ENCODE measurements at regions not wholly inside any gene's neighbourhood (a gene's known extent, or its start where the extent isn't known, plus 50 kb on each side); places are given as distances from the start of the nearest gene placed in this dataset.

- FAIRE-seq (no peak), DNase-seq (ENCODE audit: insufficient read length, low spot score) (no peak)
- TF ChIP-seq POU2F2 (IDR thresholded peaks at IDR 0.05; ENCODE audit: low read depth, low read length) = no peak
- TF ChIP-seq TAF1 (IDR thresholded peaks at IDR 0.05; ENCODE audit: low read depth, low read length) = no peak
- peak; percentile 65 for TF ChIP-seq SPI1 (IDR thresholded peaks at IDR 0.05; ENCODE audit: low read depth, low read length)
- TF ChIP-seq POLR2AphosphoS5 (IDR thresholded peaks at IDR 0.05; ENCODE audit: low read depth, low read length) = no peak
- TF ChIP-seq POLR2A (IDR thresholded peaks at IDR 0.05; ENCODE audit: low read depth, low read length) = no peak
- no peak for TF ChIP-seq PAX5 (IDR thresholded peaks at IDR 0.05; ENCODE audit: insufficient read depth, low read length, severe bottlenecking)
These were observed 71.3 kb upstream of the PSMA6 start for GRCh38 chr14:35220920-35221319.

GRCh38 chr14:35221462-35221861 is 70.7 kb upstream of the PSMA6 start:
- FAIRE-seq (no peak), DNase-seq (ENCODE audit: insufficient read length, low spot score) (no peak)
- TF ChIP-seq PAX5 (IDR thresholded peaks at IDR 0.05; ENCODE audit: insufficient read depth, low read length, severe bottlenecking) (no peak), SPI1 (IDR thresholded peaks at IDR 0.05; ENCODE audit: low read depth, low read length) (no peak), POLR2AphosphoS5 (IDR thresholded peaks at IDR 0.05; ENCODE audit: low read depth, low read length) (no peak), POLR2A (IDR thresholded peaks at IDR 0.05; ENCODE audit: low read depth, low read length) (no peak), TAF1 (IDR thresholded peaks at IDR 0.05; ENCODE audit: low read depth, low read length) (no peak), POU2F2 (IDR thresholded peaks at IDR 0.05; ENCODE audit: low read depth, low read length) (no peak)

- DNase-seq (ENCODE audit: insufficient read length, low spot score) = no peak
- TF ChIP-seq POU2F2 (IDR thresholded peaks at IDR 0.05; ENCODE audit: low read depth, low read length) (no peak), POLR2AphosphoS5 (IDR thresholded peaks at IDR 0.05; ENCODE audit: low read depth, low read length) (no peak), POLR2A (IDR thresholded peaks at IDR 0.05; ENCODE audit: low read depth, low read length) (no peak), TAF1 (IDR thresholded peaks at IDR 0.05; ENCODE audit: low read depth, low read length) (no peak), SPI1 (IDR thresholded peaks at IDR 0.05; ENCODE audit: low read depth, low read length) (no peak), PAX5 (IDR thresholded peaks at IDR 0.05; ENCODE audit: insufficient read depth, low read length, severe bottlenecking) (no peak)
- FAIRE-seq = no peak
These were observed 69.9 kb upstream of the PSMA6 start for GRCh38 chr14:35222324-35222723.

GRCh38 chr14:35222872-35223466 is 69.2 kb upstream of the PSMA6 start:
- FAIRE-seq = no peak
- no peak for DNase-seq (ENCODE audit: insufficient read length, low spot score)
- TF ChIP-seq TAF1 (IDR thresholded peaks at IDR 0.05; ENCODE audit: low read depth, low read length) (no peak), SPI1 (IDR thresholded peaks at IDR 0.05; ENCODE audit: low read depth, low read length) (no peak), POU2F2 (IDR thresholded peaks at IDR 0.05; ENCODE audit: low read depth, low read length) (no peak), POLR2A (IDR thresholded peaks at IDR 0.05; ENCODE audit: low read depth, low read length) (no peak), PAX5 (IDR thresholded peaks at IDR 0.05; ENCODE audit: insufficient read depth, low read length, severe bottlenecking) (no peak), POLR2AphosphoS5 (IDR thresholded peaks at IDR 0.05; ENCODE audit: low read depth, low read length) (no peak)

GRCh38 chr14:35223927-35224326 is 68.3 kb upstream of the PSMA6 start:
- FAIRE-seq (no peak), DNase-seq (ENCODE audit: insufficient read length, low spot score) (no peak)
- no peak for TF ChIP-seq PAX5 (IDR thresholded peaks at IDR 0.05; ENCODE audit: insufficient read depth, low read length, severe bottlenecking)
- TF ChIP-seq POLR2AphosphoS5 (IDR thresholded peaks at IDR 0.05; ENCODE audit: low read depth, low read length) = no peak
- no peak for TF ChIP-seq POU2F2 (IDR thresholded peaks at IDR 0.05; ENCODE audit: low read depth, low read length)
- TF ChIP-seq TAF1 (IDR thresholded peaks at IDR 0.05; ENCODE audit: low read depth, low read length) = no peak
- no peak for TF ChIP-seq SPI1 (IDR thresholded peaks at IDR 0.05; ENCODE audit: low read depth, low read length)
- TF ChIP-seq POLR2A (IDR thresholded peaks at IDR 0.05; ENCODE audit: low read depth, low read length) = no peak

- DNase-seq (ENCODE audit: insufficient read length, low spot score) (no peak), FAIRE-seq (no peak)
- no peak for TF ChIP-seq POLR2AphosphoS5 (IDR thresholded peaks at IDR 0.05; ENCODE audit: low read depth, low read length)
- TF ChIP-seq PAX5 (IDR thresholded peaks at IDR 0.05; ENCODE audit: insufficient read depth, low read length, severe bottlenecking) = no peak
- TF ChIP-seq POU2F2 (IDR thresholded peaks at IDR 0.05; ENCODE audit: low read depth, low read length) = no peak
- TF ChIP-seq TAF1 (IDR thresholded peaks at IDR 0.05; ENCODE audit: low read depth, low read length) = no peak
- TF ChIP-seq POLR2A (IDR thresholded peaks at IDR 0.05; ENCODE audit: low read depth, low read length) = no peak
- no peak for TF ChIP-seq SPI1 (IDR thresholded peaks at IDR 0.05; ENCODE audit: low read depth, low read length)
These were observed 67.6 kb upstream of the PSMA6 start for GRCh38 chr14:35224615-35225014.

- DNase-seq (ENCODE audit: insufficient read length, low spot score) (no peak), FAIRE-seq (no peak)
- TF ChIP-seq POLR2A (IDR thresholded peaks at IDR 0.05; ENCODE audit: low read depth, low read length) (no peak), POLR2AphosphoS5 (IDR thresholded peaks at IDR 0.05; ENCODE audit: low read depth, low read length) (no peak), PAX5 (IDR thresholded peaks at IDR 0.05; ENCODE audit: insufficient read depth, low read length, severe bottlenecking) (no peak), SPI1 (IDR thresholded peaks at IDR 0.05; ENCODE audit: low read depth, low read length) (no peak), POU2F2 (IDR thresholded peaks at IDR 0.05; ENCODE audit: low read depth, low read length) (no peak), TAF1 (IDR thresholded peaks at IDR 0.05; ENCODE audit: low read depth, low read length) (no peak)
These were observed 62.9 kb upstream of the PSMA6 start for GRCh38 chr14:35229084-35229791.

GRCh38 chr14:35229792-35230089 is 62.4 kb upstream of the PSMA6 start:
- TF ChIP-seq POLR2A (IDR thresholded peaks at IDR 0.05; ENCODE audit: low read depth, low read length) (no peak), POU2F2 (IDR thresholded peaks at IDR 0.05; ENCODE audit: low read depth, low read length) (no peak), SPI1 (IDR thresholded peaks at IDR 0.05; ENCODE audit: low read depth, low read length) (no peak), POLR2AphosphoS5 (IDR thresholded peaks at IDR 0.05; ENCODE audit: low read depth, low read length) (no peak), TAF1 (IDR thresholded peaks at IDR 0.05; ENCODE audit: low read depth, low read length) (no peak), PAX5 (IDR thresholded peaks at IDR 0.05; ENCODE audit: insufficient read depth, low read length, severe bottlenecking) (no peak)
- no peak for DNase-seq (ENCODE audit: insufficient read length, low spot score)
- no peak for FAIRE-seq

- DNase-seq (ENCODE audit: insufficient read length, low spot score) = no peak
- TF ChIP-seq POU2F2 (IDR thresholded peaks at IDR 0.05; ENCODE audit: low read depth, low read length) = no peak
- no peak for TF ChIP-seq PAX5 (IDR thresholded peaks at IDR 0.05; ENCODE audit: insufficient read depth, low read length, severe bottlenecking)
- TF ChIP-seq POLR2AphosphoS5 (IDR thresholded peaks at IDR 0.05; ENCODE audit: low read depth, low read length) = no peak
- no peak for TF ChIP-seq SPI1 (IDR thresholded peaks at IDR 0.05; ENCODE audit: low read depth, low read length)
- TF ChIP-seq TAF1 (IDR thresholded peaks at IDR 0.05; ENCODE audit: low read depth, low read length) = no peak
- no peak for TF ChIP-seq POLR2A (IDR thresholded peaks at IDR 0.05; ENCODE audit: low read depth, low read length)
- FAIRE-seq = no peak
These were observed 60.9 kb upstream of the PSMA6 start for GRCh38 chr14:35231207-35231760.

Data from GM12891 (cell line).